ENCODE measurements at regions not wholly inside any gene's neighbourhood (a gene's known extent, or its start where the extent isn't known, plus 50 kb on each side); places are given as distances from the start of the nearest gene placed in this dataset.

GRCh38 chr6:66992660-66993059 is 1285.6 kb upstream of the EYS start:
- no peak for DNase-seq

- no peak for DNase-seq
Measured at GRCh38 chr6:66986940-66987339, 1279.9 kb upstream of the EYS start.

GRCh38 chr6:66985816-66986215 is 1278.8 kb upstream of the EYS start:
- no peak for DNase-seq

- DNase-seq, result no peak
Measured at GRCh38 chr6:66970373-66970772, 1263.3 kb upstream of the EYS start.

- DNase-seq, result no peak
Measured at GRCh38 chr6:66965227-66965626, 1258.2 kb upstream of the EYS start.

- no peak for DNase-seq
Measured at GRCh38 chr6:66964216-66964615, 1257.2 kb upstream of the EYS start.

- DNase-seq, result no peak
Measured at GRCh38 chr6:66962082-66962481, 1255.1 kb upstream of the EYS start.

GRCh38 chr6:66961191-66961590 is 1254.2 kb upstream of the EYS start:
- no peak for DNase-seq

GRCh38 chr6:66949191-66949661 is 1242.2 kb upstream of the EYS start:
- DNase-seq, result no peak

- no peak for DNase-seq
Measured at GRCh38 chr6:66948106-66948505, 1241.1 kb upstream of the EYS start.

- no peak for DNase-seq
Measured at GRCh38 chr6:66940003-66940402, 1233.0 kb upstream of the EYS start.

- no peak for DNase-seq
Measured at GRCh38 chr6:66937180-66937579, 1230.2 kb upstream of the EYS start.

- no peak for DNase-seq
Measured at GRCh38 chr6:66935612-66936011, 1228.6 kb upstream of the EYS start.

- DNase-seq, result no peak
Measured at GRCh38 chr6:66931787-66932186, 1224.8 kb upstream of the EYS start.

GRCh38 chr6:66930559-66931290 is 1223.7 kb upstream of the EYS start:
- no peak for DNase-seq

- no peak for DNase-seq
Measured at GRCh38 chr6:66926060-66926459, 1219.0 kb upstream of the EYS start.

GRCh38 chr6:66913657-66914056 is 1206.6 kb upstream of the EYS start:
- no peak for DNase-seq

GRCh38 chr6:66902457-66902856 is 1195.4 kb upstream of the EYS start:
- DNase-seq, result no peak

GRCh38 chr6:66900133-66901083 is 1193.4 kb upstream of the EYS start:
- DNase-seq, result no peak

- DNase-seq, result no peak
Measured at GRCh38 chr6:66897576-66897975, 1190.5 kb upstream of the EYS start.

GRCh38 chr6:66896415-66896814 is 1189.4 kb upstream of the EYS start:
- no peak for DNase-seq

GRCh38 chr6:66883453-66883852 is 1176.4 kb upstream of the EYS start:
- DNase-seq, result no peak

- no peak for DNase-seq
Measured at GRCh38 chr6:66866801-66867200, 1159.8 kb upstream of the EYS start.

- no peak for DNase-seq
Measured at GRCh38 chr6:66865771-66866170, 1158.7 kb upstream of the EYS start.

Measured in right hindlimb (tissue), 1 donor.